GM18909 (cell line): ENCODE measurements at regions not wholly inside any gene's neighbourhood (a gene's known extent, or its start where the extent isn't known, plus 50 kb on each side); places are given as distances from the start of the nearest gene placed in this dataset.
A peak's percentile ranks its signal among the peaks of the same experiment; 100 is the strongest.
"Not testable (repeated sequence)": the region's sequence is repeated elsewhere in the genome, so short reads cannot be mapped to it uniquely, and the experiment has no call there.

ENCODE experiments used
- ATAC-seq: cut with Tn5 transposase; IDR thresholded peaks from one replicate; pipeline ENCODE4 v1.9.1; 2021; ENCODE audit warnings: mild to moderate bottlenecking; ENCODE audit not compliant: unreplicated experiment, poor library complexity

DNA sequence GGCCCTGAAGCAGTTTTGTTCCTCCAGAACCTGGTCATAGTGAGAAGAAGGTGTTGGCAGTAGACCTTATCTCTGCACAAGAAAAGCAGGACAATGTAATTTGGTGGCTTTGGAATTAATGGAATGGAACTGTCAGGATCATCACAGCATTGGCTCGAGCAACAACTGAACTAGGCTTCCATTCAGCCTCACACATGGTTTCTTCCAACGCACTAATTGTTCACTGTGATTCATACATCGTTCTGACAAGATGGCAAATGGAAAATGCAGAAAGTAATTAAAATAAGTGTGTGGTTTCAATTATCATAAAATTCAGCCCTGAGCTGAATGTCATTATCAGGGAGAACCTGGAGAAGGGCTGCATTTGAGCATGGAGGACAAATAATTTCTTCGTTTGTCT, 80.6 kb downstream of the MFSD1 start:
- ATAC-seq = no peak

DNA sequence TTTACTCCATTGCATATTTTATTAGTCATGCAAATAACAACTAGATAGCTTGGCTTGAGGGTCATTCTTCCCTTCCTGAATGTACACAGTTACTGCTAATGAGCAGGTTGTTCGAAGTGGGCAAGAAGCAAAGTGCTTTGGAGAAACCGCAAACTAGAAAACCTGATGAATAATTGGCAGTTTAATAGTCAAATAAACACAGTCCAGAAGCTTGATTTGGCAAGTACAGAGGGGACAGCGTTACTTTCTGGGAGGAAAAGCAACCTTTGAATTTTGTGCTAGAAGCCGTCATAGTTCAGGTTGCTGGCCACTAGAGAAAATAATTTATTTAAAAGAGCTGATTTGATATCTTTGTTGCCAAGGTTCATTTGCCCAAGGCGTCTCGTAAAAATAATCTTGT, 94.9 kb downstream of the MFSD1 start:
- no peak for ATAC-seq

DNA sequence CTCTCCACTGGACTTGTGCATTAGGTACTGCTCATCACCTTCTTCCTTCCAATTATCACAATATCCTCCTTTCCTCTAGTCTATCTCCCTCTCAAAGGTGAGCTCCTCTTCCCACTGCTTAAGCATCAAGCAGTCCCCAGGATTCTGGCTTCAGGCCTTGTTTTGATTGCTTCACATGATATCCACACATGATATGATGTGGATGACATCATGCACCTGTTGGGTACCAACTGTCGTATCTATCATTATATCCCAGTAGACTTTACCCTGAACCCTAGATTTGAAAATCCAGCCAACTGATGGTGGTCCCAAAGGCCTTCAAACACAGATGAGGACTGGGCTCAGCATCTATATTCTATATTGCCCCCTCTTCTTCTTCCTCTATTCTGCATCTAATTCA, 104.9 kb downstream of the MFSD1 start:
- ATAC-seq = no peak

DNA sequence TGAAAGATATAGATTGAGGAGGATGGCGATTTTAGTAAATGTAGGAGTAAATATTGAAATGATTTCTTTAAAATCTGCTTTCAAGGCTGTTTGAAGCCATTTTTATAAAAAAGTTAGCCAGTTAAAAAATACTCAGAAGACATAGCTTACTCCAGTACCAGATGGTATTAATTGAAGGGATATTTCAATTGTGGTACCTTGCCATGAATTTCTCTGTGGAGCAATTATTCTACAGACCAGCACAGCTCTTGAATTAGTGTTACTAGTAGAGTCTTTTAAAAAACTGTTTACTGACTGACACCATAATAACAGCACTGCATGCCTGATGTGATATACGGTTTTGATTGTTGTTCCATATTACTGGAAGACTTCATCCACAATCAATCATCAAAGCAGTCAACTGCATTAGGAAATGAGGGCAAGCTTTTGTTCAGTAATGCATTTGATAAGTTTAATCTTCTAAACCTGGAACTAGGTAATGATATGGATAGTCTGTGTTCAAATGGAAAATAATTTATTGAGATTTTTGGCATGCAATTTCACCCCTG, 106.4 kb downstream of the MFSD1 start:
- ATAC-seq = no peak

DNA sequence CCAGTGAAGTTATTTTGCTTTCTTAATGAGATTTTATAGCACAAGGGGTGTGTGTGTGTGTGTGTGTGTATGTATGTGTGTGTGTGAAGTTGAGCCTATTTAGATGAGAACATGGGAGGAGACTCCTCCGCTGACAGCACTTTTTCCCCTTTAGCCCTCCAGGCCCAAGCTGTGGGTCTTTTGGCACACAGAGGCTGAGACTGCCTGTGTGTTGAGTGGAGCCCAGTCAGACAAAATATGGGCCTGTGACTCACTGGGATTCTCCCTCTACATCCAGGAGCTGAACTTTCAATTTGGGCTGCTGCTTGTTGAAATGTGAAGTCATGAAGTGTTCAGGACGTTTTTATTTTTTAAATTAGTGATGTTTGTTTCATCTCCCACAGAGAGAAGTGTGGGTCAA, 108.0 kb downstream of the MFSD1 start:
- ATAC-seq = no peak

DNA sequence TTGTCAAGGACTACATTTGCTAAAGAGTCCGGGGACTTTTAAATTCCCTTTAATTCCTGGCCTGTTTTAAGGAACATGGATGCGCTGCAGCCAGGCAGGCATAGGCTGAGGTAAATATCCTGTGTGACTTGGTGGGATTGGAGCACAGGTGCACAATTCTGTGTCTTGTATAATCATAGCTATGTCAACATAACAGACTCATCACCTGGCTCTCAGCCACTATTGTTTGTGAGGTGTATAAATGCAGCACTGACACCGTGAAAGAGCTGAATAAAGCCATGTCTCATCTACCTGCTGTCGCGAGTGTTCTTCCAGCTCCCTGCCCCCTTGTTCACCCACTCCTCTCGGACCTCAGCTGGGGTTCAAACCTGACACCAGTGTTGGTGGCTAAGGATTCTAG, 109.7 kb downstream of the MFSD1 start:
- ATAC-seq = no peak

DNA sequence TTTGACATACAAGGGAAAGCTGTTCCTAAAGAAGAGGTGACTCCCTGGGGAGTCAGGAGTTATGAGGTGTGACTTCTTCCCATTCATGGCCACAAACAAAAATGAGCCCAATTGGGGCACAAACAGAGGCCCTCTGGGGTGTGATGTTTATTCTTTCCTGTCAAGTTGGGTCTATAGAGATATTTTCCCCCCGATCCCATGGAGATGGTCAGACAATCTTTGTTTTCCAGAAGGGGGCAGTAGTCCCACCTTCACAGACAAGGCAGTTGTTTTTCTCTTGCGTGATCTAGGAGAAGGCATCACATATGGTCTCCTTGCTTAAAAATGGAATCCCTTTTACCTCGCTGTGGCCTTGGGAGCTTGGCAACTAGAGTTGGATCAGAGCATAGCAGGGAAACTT, 110.3 kb downstream of the MFSD1 start:
- ATAC-seq = no peak

DNA sequence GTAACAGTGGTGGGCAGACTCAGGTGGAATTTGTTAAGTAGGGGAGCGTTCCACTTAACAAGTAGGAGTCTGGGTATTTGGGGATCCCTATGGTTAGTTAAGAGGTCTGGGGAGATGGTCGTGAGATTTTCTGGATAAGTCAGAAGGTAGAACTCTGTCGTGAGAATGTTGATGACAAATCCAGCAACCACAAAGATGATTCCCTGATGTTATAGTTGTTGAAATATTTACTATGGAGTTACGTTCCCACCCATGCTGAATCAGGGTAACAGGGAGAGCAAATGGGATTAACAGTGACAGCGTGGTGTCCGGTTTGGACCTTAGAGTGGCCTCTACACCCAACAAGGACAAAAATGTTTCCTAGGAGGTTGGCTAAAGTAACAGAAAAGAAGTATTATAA, 110.8 kb downstream of the MFSD1 start:
- no peak for ATAC-seq

DNA sequence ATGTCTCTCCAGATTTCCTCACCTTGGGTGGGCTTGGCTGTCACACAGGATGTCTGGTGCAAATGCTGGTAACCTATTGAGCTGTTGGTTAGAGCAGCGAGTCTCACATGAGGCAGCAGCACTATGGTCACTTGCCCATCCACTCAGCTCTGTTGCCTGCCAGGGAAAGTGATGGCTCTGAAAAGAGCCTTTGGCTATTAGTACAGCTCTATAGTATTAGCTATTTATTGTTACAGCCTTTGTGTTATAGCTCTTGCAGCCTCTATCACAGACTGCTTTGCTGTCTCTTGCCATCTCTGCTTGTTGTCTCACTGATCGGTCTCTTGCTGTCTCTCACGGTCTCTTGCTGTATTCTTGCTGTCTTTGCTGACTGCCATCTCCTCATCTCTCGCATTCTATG, 114.3 kb downstream of the MFSD1 start:
- no peak for ATAC-seq

DNA sequence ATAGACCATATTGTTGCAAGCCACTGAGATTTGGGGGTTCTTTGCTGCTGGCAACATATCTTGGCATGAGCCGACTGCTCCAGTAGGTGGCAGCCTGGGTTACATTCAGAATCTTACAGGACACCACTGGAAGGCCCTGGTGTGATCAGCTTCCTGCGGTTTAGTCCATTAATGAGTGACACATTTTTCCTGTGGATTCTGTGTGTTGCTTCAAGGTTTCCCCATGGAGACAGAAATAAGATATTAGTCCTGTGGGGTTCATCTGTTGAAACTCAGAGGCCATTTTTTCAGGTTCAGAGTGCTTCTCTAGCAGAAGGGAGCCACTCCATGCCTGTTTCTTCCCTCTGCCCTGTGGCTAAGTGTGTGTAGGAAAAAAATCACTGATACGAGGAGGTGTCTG, 116.2 kb downstream of the MFSD1 start:
- peak; percentile 90 for ATAC-seq

DNA sequence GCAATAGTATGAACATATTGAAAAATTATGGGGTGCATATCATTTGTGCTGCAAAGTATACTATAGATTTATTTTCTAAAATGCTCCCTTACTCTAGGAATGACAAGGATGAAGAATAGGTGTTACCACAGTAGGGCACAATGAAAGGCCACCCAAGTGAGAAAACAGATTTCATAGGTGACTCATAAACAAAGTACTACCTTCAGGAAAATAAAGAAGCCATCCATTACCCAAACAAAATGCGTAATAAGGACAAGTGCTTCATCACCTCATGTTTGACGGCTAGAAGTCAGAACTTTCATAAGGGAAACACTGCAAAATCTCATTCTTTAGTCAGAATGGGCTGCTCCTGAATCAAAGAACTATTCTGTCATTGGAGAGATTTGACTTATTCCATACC, 116.6 kb downstream of the MFSD1 start:
- ATAC-seq = peak; percentile 7

DNA sequence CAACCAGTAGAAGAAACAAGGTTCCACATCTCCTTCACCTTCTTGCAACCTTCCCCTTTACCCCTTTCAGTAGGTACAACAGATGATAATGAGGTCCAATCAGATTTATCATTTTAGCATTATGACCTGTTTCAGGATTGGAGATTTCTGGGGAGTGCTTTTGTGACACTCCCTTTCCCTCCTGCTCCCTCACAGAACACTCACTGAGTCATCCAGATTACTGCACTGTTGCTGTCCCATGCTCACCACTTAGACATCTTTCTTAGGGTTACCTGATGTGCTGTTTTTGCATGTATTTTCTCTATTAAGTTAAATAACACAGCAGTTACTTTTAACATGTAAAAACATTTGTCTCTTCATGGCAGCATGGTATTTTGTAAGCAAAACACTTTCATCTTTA, 118.5 kb downstream of the MFSD1 start:
- no peak for ATAC-seq

DNA sequence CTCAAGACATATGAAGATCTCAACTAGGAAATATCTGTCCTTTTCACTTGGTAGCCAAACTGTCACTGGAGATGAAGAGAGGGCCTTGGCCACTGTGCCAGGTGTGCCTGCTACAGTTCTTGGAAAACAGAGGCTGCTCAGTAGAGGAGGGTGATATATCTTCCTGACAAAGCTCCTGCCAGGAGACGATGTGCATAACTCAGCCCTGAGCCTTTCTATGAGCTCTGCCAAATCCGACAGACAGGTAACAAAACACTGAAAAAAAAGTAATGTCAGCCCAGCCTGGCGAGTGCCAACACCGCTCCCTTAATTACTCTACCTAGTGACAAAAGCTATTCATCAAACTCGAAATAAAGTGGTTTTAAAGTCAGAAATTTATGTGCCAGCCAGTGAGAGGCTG, 123.2 kb downstream of the MFSD1 start:
- ATAC-seq = no peak

DNA sequence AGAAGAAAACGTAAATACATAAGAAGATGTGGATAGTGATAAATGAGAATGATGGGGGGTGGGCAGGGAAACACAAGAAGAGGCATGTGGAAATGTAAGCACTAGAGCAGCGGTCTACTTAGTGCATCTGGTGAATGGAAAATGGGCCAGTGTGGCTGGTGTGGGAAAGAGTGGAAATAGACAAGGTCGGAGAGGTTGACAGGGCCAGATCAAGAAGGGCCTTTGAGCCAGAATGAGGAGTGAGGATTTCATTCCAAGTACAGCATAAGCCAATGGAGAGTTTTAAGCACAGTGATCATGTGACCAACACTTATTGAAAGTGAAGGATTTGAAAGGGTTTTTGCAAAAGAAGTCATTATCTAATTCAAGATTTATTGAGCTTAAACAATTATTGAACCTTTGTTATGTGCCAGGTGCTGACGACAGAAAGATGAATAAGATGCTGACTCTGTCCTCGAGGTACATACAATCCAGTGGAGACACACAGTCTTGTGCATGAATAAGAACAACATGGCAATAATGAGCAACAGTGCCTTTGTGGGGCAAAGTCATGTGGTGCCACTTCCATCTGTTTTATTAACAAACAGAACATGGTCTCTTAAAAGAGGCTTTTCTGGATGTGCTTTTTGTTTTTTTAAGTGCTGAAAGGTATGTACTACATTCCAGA, 124.1 kb downstream of the MFSD1 start:
- no peak for ATAC-seq

DNA sequence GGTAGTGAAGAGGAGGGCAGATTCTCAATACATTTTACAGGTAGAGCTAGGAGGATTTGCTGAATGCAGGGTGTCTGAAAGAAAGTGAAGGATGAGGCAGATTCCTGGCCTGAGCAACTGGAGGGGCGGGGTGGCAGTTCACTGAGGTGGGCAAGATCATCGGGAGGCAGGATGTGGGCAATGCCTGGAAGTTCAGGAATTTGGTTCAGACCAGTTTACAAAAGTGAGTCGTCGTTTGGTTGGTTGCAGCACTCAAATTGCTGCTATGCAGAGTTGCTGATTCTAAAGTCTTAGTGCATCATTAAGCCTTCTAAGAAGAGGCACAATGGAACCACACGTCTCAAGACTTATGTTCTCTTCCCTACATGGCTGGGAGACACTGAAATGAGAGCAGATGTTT, 134.0 kb downstream of the MFSD1 start:
- no peak for ATAC-seq

DNA sequence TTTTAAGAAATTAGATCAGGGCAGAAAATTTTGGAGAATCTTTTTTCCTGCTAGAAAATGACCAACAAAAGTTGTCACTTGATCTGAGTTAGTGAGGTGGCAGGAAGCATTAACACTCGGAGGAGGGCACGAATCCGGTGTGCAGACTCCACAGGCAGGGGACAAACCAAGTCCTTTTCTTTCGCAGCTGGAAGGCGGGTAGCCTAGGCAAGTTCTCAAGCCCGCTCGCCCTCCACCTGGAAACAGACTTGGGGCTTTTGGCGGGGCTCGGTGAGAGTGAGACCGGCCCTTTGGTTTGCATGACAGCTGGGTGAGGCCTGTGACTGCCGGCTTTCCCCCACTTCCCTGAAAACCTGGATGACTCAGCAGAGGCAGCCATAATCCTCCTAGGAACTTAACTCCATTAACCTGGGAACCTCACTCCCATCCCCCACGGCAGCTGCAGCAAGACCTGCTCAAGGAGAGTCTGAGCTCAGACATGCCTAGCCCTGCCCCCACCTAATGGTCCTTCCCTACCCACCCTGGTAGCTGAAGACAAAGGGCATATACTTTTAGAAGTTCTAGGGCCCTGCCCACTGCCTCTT, 134.8 kb downstream of the MFSD1 start:
- ATAC-seq = no peak

DNA sequence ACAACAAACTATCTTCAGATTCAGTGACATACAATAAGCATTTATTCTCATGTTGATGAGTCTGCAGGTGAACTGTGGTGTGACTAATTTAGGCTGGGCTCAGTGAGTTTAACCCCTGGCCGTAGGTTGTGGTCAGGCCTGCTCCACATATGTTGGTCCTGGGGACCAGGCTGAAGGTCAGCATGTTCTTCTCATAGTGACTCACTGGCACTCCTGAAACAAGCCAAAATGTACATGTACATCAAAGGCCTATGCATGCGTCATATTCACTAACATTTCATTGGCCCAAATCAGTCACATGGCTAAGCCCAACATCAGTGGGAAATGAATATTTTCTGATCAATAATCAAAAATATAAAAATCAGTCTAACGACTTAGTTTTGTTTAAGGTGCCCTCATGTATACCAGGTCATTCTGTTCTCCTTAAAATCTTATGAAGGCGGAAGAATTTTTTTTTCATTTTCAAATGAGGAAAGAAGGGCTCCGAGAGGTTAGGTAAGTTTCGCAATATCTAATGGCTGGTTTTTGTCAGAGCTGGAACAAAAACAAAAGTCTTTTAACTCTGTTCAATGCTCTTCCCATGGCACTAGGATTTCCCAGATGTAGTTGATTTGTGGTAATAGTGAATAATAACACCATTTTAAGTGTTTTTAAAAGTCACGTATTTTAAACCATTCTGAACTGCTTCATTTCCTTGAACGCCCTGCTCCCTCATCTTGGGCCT, 148.5 kb downstream of the MFSD1 start:
- no peak for ATAC-seq

DNA sequence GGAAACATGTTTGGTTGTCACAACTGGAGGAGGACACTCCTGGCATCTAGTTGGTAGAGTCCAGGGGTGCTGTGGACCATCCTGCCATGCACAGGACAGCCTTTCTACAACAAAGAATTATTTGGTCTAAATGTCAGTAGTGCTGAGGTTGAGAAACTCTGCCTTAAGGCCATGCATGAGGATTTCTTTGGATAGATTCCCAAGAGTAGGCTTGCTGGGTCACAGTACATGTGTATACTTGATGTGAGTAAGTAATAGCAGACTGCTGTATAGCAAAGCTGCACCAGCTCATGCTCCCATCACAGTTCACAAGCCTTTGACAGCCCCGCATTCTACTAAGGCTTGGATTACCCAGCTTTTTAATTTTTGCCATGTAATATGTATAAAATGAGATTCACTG, 151.3 kb downstream of the MFSD1 start:
- ATAC-seq = no peak

DNA sequence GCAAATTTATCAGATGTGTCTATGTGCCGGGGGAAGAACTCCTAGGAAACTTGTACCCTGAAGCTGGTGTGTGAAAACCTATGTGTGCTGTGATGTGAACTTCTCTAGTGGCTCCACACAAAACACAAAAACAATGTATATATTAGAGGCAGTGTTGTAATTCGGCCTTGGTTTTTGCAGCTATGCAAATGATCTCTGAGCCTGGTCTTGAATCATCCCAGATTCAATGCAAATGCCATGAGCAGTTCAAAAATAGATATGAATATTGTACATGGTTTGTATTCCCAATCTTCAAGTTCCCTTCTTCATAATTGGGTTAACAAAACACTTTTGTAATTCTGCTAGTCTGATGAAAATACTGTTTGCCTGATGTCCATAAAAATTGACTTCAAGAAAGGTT, 152.6 kb downstream of the MFSD1 start:
- no peak for ATAC-seq

DNA sequence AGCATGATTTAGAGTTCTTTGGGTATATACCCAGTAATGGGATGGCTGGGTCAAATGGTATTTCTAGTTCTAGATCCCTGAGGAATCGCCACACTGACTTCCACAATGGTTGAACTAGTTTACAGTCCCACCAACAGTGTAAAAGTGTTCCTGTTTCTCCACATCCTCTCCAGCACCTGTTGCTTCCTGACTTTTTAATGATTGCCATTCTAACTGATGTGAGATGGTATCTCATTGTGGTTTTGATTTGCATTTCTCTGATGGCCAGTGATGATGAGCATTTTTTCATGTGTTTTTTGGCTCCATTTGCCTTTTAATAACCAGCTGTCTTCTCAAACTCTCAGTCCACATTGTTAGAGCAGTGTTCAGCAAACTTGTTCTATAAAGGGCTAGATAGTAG, 155.9 kb downstream of the MFSD1 start:
- not testable (repeated sequence) for ATAC-seq

DNA sequence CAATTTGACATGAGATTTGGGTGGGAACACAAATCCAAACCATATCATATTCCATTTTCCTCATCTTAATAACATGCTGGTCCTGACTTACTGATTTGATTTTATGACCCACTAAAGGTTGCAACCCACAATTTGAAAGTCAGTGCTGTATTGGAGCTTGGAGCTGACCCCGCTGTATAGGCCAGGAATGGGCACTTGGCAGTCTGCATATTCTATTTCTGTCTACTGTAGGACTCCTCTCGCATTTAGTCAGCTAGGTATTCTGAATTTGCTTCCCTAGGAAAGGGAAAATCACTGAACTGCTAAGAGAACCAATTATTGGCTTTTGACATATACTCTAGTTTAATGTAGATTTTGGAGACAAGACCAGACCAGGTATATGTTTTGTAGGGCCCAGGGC, 157.0 kb downstream of the MFSD1 start:
- no peak for ATAC-seq

DNA sequence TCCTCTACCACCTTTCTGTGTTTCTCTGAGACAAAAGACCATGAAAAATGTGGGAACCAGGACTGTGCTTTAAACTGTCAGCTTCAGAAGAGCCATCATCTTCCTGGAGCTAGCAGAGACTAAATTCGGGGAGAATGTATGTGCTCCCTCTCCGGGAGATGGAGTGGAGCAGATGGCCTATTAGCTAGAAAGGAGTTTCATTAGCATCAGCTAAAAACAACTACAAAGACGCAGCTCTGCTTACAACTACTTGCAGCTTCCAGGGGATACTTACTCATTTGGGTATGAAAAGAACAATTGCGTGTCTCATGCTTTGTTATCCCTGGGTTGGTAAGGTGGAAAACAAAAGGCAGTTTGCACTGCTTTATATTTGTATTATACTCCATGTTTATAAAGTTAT, 159.6 kb downstream of the MFSD1 start:
- no peak for ATAC-seq
